CD4-positive, alpha-beta T cell treated with Interleukin-17A for 1 hour (primary cell): ENCODE measurements at regions not wholly inside any gene's neighbourhood (a gene's known extent, or its start where the extent isn't known, plus 50 kb on each side); places are given as distances from the start of the nearest gene placed in this dataset.

Source experiments
- DNase-seq: peaks from one replicate; pipeline ENCODE4 v3.0.0-alpha.2; 2020

DNA sequence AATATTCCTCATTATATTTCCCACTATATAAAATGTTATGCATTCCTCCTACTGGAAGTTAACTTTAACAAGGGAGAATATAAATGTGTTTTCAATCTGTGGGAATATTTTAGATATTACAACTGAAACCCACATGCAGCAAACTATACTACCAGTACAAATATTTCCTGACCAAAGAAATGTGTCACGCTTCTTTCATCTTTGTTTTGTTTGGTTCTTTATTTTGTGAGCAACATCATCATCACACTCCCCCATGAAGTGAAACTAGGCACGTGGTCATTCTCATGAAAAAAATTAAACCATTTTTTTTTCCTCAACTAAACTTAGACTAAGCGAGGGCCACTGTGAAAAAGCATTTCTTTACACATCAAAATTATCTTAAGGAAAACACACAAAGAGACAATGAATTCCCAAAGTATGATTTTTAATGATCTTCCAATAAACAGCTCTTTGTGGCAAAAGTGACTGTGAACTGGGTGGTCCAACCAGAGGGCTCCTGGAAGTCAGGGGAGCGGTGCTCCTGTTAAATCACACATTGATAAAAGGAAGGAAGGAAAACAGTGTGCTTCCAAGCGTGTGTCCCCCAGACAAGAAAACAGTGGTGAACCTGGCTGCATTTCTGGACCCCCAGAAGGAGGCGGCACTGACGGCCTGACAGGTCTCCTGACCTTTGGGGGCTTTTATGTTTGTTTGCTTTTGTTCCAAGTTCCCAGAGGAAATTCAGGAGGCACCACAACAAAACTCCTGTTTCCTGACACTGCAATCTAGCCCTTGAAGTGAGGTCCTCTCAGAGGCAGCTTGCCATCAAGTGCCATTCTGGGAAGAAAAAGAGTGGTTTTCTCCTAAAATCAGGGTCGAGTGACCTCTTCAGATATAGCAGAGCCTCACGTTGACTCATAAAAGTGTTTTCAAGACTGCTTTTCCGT is 166.8 kb upstream of the FOXQ1 start:
- DNase-seq = no peak

DNA sequence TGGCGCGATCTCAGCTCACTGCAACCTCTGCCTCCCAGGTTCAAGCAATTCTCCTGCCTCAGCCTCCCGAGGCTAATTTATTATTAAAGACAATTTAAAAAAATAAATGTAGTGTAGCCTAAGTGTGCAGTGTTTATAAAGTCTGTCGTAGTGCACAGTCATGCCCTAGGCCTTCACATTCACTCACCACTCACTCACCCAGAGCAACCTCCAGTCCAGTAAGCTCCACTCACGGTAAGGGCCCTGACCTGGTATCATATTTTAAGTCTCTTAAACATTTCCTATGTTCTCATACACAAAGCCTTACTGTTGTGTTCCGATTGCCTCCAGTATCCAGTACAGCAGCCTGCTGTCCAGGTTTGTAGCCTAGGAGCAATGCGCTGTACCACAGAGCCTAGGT is 168.2 kb upstream of the FOXQ1 start:
- DNase-seq = no peak

DNA sequence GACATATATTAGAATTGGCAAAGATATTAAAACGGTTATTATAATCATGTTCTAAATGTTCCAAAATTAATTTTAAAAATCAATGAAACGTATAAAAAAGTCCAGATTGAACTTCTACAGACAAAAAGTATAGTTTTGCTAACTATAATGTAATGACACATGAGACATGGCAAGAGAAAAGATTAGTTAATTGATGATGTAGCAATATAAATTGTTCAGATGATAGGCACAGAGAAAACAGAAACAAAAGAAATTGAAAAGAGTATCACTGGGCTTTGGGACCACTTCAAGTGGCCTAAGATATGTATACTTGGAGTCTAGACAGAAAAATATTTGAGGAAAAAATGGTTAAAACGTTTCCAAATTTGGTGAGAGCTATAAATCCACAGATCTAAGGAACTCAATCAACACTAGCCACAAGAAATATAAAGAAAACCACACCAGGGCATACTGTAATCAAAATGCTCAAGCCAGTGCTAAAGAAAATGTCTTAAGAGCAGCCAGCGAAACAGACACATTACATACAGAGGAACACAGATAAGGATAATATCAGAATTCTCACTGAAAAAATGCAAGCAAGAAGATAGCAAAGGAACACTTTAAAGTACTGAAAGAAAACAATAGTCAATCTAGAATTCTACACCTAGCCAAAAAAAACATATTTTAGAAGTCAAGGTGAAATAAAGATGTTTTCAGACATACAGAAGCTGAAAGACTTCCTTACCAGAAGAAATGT is 172.6 kb upstream of the FOXQ1 start:
- no peak for DNase-seq

DNA sequence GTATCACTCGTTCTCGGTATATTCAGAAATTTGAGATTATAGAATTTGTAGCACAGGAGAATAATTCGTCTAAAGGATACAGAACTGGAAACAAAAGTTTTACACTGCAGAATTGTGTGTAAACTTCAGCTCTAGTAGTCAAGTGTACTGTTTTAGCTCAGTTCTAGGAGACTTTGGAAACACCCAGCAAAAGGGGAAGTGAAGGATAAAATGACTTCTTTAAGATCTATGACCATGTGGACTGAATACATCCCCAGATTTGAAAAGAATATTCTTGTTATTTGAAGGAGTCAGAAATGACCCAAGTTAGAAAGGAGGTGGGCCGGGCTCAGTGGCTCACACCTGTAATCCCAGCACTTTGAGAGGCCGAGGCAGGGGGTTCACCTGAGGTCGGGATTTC is 174.0 kb upstream of the FOXQ1 start:
- DNase-seq = no peak

DNA sequence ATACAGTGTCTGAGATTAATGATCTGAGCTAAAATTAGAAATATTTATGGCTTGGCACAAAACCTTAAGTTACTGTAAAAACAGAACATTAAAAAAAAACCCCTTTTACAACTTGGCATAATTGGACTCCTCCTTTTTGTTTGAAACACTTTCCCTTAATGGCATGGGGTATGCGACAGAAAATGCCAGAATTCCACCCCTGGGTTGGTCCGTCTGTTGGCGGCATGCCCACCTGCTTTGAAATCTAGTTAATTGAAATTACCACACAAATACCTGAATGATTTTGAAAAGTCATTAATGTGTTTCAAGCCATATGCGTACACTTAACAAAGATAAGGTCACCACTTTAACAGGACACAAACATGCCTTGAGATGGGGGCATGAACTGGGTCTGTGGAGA is 175.1 kb upstream of the FOXQ1 start:
- no peak for DNase-seq

DNA sequence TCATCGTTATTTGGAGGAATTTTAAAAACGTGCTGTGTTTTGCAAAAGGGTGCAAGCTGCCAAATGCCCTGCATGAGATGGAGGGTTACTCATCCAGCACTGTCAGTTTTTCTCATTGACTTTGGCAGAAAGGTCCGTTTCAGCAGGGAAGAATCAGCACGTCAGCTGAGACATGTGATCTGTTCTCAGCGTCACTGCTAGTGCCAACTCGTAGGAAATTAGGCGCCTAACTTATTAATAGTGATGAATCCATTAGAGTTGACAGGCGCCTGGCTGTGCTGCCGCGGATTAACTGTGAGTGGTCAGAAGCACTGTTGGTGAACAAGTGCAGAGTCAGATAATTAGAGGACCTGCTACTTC is 175.5 kb upstream of the FOXQ1 start:
- no peak for DNase-seq

DNA sequence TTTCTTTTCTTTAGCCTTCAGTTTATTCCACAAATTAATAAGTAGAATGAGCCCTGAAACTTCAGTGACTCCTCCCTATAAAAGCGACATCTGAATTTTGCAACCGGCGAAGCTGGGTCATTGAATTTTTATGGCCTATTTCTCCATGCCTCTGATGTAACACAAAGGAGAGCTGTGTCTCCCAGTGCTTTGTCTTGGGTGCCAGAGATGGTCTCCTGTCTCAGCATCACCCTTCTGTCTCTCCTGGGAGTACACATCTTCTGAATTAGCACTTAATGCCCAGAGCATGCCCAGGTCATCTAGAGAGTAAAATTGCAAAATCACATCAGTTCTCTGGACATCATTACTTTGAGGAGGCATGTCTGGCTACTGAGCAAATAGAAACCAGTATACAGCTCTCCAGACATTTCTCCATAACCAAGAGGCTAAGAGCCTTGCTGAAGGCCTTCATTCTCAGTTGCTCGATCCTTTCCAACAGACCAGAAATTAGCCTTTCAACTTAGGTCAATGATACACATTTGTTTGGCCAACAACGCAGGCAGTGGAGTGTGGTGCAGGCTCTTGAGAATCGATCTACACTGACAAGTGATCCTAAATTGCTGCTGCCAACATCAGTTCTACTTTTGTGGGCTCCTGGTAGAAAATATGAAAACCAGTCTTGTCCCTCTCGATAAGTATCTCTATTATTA is 176.0 kb upstream of the FOXQ1 start:
- DNase-seq = no peak

DNA sequence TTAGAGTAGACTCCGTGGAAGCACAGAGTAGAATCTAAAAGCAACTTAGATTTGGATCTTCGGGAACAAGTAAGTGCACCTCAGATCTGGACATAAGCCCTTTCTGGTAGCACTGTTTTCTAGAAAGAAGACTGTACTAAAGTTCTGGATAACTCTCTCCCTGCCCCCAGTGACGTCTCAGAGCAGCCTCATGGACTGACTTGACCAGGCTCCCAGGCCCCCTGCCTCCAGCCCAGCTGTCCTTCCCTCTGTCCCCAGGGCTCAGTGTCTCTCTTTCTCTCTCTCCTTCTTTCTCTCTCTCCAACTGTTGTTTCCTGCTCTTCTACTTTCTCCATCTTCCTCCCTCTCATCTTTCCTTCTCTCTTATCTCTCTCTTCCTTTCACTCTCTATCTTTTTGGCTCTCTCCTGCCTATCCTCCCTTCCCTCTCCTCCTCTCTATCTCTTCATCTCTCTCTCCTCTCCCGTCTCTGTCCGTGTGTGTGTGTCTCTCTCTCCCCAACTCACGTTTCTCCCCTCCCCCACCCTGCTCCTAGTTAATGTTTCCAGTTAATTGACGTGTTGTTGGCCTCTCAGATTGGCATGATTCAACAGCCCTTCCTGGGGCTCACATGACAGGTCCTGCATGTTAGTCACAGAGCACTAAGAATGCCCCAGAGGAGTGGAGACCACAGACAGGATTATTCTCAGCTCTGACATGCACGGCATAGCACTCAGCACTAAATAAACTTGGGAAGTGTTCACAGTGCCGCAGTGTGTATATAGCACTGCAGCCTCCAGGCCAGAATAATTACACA is 180.4 kb upstream of the FOXQ1 start:
- DNase-seq = no peak

DNA sequence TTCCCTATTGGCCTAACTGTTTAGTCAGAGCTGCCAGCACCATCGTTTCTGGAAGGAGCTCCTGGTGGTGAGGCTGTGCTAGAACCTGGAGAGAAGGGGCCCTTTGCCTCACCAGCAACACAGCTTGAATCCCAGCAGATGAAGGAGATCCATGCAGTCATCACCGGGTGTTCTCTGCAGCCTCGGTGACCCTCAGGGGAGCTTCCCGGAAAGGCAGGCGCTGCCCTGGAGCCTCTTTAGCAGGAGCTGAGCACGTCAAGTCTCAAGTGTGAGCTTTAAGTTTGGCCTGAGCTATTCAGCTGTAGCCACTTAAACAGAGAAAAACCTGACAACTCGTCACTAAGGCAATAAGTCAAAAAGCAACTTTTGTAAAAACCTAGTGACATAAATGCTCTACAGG is 181.2 kb upstream of the FOXQ1 start:
- DNase-seq = no peak

DNA sequence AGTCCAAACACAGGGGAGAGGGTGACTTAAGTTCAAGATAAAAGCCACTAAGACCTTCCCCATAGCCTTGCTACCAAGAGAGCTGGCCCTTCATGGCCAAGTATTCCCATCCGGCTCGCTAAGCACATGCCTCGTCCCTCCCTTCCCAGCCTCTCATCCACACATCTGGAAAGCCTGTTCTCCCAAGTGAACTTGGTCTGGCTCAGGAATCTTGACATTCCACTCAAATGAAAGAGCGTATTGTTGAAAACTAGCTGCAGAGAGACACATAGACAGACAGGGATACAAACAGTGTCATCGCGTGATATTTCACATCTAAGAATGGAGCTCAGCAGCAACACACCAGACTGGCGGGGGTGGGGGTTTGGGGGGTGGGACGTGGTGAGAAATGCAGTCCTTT is 182.8 kb upstream of the FOXQ1 start:
- DNase-seq = no peak

DNA sequence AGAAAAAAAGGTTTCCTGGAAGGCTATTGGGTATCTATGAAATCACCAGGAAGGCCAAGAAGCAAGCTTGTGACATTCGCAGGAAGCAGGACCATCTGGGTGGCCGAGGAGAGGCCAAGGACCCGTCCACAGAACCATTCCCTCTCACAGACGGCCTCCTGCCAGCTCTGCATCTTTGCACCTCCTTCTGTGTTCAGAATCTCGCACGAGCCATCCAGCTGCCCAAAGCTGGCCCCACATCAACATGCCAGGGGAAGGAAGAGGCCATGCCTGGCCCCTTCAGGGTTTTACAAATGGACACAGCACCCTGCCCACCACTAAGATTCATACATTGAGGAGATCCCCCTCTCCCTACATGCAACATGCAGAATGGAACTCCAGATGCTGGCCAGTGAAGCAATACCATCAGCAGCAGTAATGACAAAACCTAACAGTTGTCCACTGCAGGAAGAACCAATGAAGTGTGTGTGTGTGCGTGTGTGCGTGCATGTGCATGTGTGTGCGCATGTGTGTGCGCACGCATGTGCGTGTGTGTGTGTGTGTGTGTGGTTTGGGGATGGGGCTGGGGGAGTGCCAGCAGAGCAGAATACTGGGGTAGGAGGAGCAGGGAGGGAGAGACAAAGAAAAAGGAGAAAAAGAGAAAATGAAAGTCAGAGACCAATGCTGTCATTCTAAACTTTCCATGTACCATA is 184.2 kb upstream of the FOXQ1 start:
- DNase-seq = no peak

DNA sequence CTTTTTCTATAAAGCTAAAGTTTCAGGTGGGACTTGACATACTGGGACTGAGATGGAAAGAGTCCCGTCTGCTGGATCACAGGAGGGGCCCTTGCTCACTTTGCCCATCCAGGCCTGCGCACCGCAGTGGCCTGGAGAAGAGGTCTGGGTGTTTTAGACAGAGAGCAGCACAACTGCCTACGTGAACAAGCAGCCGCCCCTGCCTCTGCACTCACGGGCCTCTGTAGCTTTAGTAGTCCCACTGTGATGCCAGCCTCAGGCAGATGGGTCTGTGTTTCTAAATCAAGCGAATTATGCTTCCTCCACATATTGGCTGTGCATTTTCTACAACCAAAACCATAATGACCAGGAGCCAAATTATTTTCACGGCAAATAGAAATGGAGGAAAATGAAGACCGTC is 184.8 kb upstream of the FOXQ1 start:
- no peak for DNase-seq

DNA sequence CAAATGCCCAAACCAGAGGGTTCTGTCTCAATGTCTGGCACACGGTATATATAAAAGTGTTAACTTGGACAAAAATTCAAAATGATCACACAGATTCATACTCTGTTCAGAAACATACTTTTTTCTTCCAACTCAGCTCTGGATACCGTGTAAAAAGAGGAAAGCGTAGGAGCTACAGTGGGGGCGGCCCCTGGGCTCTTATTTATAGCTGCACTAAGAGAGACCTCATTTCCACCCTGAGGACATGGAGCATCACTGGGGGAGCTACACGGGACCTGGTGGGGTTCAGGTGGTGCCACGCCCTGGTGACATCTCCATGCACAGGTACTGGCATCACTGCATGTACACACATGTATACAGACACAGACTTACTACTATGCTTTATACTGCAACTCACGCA is 185.9 kb upstream of the FOXQ1 start:
- DNase-seq = no peak

DNA sequence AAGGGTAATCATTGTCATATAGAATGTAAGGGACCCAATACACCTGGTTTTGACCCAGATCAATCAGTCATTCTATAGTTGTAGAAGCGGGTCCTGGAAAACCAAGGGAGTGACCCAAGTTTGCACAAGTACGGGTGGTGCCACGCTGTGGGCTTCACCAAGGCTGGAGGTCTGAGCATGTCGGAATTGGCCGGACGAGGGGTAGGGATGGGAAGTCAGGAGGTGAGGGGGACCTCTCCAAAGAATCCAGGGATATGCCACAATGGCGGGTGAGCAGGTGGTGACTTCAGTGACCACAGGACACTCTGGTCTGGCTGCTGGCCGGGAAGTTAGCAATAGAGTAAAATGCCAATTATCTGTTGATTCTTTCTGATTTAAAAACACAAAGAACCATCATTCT is 186.6 kb upstream of the FOXQ1 start:
- DNase-seq = no peak

DNA sequence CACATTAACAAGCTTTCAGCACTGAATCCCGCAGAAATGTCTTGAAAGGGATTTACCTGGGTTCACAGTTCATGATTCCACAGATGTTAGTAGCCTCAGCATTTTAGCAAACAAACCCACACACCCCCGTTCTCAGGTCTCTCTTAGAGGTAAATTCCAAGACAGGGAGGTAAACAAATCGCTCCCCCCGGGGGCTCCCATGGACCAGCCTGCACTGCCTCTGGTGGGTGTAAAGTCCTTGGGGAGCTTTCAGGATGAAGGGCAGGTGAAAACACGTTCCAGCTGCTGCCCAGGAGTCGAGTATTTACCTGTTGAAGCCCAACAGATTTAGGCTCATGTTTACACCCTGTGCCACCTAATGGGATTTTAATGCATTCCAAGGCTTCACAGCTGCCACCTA is 187.0 kb upstream of the FOXQ1 start:
- DNase-seq = no peak

DNA sequence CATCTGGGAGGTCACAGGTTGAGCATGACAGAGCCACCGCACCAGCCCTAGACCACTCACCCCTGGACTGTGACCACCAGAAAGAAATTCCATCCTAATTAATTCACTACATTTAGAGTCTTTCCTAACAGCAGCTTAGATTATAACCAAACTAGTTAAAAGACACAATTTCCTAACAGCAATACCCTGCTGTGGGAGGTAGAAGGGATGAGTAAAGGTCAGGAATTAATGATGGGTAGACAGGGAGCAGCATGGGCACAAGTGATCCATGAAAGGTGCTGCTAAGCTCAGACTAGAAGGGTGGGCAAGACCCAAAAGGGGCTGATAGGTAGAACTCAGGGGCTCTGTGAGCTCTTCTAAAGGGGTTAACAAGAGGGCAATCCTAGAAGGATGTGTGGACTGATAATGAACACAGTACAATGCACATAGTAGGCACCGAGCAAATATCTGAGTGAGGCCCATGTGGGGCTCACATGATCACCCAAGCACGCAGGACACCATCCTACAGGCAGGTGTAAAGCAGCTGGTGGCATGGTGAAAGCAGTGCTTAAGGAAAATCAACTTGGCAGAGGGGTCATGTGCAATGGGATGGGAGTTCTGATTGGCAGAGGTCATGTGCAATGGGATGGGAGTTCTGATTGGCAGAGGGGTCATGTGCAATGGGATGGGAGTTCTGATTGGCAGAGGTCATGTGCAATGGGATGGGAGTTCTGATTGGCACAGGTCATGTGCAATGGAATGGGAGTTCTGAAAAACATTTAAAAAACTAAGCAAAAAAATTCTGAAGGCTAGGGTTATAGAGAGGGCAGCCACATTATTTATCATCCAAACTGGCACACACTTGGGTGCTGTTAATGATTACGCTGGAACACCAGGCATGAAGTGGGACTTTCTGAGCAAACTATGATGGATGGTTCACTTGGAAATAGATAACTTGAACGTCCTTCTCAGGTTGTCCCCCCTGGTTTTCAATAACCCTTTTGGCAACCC is 188.2 kb upstream of the FOXQ1 start:
- DNase-seq = no peak

DNA sequence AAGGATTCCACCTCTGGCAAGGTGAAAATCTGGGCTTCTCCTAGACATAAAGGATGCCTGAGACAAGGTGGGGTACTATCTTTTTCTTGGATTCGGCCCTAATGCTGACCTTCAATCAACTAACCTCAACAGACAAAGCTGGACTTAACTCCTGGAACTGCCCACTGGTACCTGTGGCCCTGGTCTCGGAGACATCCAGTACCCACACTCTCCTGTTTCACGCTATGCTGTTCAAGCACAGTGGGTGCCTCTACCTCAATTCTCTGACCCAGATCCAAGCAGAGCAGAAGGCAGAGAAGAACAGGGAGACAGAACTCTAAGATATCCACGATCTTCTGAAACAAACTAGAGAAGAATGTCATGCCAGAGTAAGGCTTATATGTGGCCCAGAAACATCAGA is 189.8 kb upstream of the FOXQ1 start:
- DNase-seq = no peak

DNA sequence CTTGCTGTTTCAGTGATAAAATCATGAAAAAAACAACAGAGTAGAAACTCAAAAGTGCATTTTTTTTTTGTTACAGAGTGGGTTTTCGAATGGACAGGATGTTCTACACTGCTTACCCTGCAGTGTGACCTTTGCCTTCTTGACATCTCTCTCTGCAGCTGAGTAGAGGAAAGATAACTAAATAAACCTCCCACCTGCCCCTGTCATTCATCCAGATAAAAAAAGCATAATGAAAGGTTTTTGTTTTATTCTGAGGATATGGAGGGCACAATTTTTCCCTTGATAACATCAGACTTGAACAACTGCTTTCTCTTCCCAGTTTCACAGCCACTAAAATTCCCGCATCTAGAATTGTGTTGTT is 193.6 kb upstream of the FOXQ1 start:
- DNase-seq = no peak

DNA sequence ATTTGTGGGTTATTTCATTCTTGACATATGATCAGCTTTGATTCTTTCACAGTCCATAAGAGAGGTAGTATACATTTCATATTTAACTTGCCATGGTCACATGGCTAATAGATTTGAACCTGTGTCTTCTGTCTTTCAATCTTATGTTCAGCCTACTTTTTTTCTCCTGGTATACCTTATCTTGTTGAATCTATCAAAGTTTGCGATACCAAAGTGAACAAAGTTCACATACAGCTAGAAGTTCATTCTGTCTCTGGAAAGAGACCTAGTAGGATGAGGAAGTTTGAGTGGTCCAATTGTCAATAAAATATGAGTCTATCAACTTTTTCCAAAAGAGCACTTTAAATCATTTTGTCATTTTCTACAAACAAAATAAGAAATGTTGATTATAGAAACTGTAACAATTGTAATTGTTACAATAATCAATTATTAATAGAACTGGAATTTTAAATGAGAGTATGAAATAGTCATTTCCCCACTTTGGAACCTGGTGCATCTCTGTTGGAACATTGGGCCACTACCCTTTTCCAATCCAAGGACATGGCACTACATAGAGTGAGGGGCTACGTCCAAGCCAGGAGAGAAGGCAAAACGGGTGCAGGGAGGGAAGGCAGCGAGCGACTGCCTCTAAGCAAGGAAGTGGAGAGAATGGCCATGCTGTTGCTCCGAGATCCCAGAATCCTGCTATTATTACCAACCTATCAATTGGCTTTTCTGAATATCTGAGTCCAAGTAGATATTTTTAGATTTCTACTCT is 194.2 kb upstream of the FOXQ1 start:
- no peak for DNase-seq

DNA sequence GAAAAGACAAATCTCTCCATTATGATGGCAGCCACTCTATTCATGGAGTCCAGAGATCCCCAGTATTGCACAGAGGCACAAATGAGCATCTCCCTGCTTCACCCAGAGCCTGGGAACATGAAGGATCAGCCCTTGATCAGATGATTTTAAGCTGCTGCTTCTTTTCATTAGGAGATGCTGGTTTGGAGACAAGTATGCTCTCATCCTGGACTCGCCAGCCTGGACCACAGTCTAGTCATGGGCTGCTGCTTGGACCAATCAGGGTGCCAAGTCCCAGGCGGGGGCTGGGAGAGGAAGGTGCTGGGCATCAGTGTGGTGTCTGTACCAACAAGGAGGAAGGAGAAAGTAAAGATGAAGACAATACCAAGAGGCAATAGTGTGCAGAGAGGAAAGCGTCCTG is 195.7 kb upstream of the FOXQ1 start:
- no peak for DNase-seq
